OCI-LY7 (cell line): ENCODE measurements at regions not wholly inside any gene's neighbourhood (a gene's known extent, or its start where the extent isn't known, plus 50 kb on each side); places are given as distances from the start of the nearest gene placed in this dataset.

Source experiments
- BruUV-seq: library from RNA; stranded (reverse); fragments of 400-500 nt; replicated peaks from 2 replicates; lab custom pipeline; 2021; lab: Mats Ljungman, UMichigan
- CTCF ChIA-PET: fragments of 300-600 bp; sonication (Branson Sonifier 250); formaldehyde crosslinking; loops from one replicate; lab custom pipeline; 2022; ENCODE audit warnings: antibody characterized with exemption; ENCODE audit not compliant: unreplicated experiment; lab: Charles Lee
- POLR2A ChIA-PET: fragments of 300-600 bp; sonication (Branson Sonifier 250); formaldehyde crosslinking; loops from one replicate; lab custom pipeline; 2022; ENCODE audit warnings: antibody characterized with exemption; lab: Charles Lee
- DNase-seq: peaks from one replicate; pipeline ENCODE4 v3.0.0-alpha.2; 2015; ENCODE audit warnings: low spot score
- H2AFZ ChIP-seq: fragments of 200-600 bp; sonication (generic), shearing (Covaris generic); 2 replicates; pipeline ENCODE4 v1.6.1; 2014; ENCODE audit warnings: mild to moderate bottlenecking, antibody characterized with exemption, low read length, moderate library complexity
- H3K27ac ChIP-seq: fragments of 200-600 bp; sonication (generic); 2 replicates; pipeline ENCODE4 v1.5.1; 2014; ENCODE audit warnings: mixed run types, low read depth, mild to moderate bottlenecking, moderate library complexity, low read length, inconsistent platforms; ENCODE audit not compliant: poor library complexity, severe bottlenecking
- H3K36me3 ChIP-seq: fragments of 200-600 bp; sonication (generic); 2 replicates; pipeline ENCODE4 v1.6.1; 2014; ENCODE audit warnings: mild to moderate bottlenecking, antibody characterized with exemption, low read length, moderate library complexity, mixed read lengths; ENCODE audit not compliant: insufficient read depth
- H3K4me1 ChIP-seq: fragments of 200-600 bp; sonication (generic); 2 replicates; pipeline ENCODE4 v1.5.1; 2014; ENCODE audit warnings: mild to moderate bottlenecking, low read length; ENCODE audit not compliant: insufficient read depth, poor library complexity, severe bottlenecking
- H3K4me2 ChIP-seq: fragments of 200-600 bp; sonication (generic); 2 replicates; pipeline ENCODE4 v1.6.1; 2014; ENCODE audit warnings: mild to moderate bottlenecking, low read length
- H3K4me3 ChIP-seq: fragments of 200-600 bp; sonication (generic); 2 replicates; pipeline ENCODE4 v1.5.1; 2014; ENCODE audit warnings: mild to moderate bottlenecking, low read depth, low read length; ENCODE audit not compliant: poor library complexity, severe bottlenecking
- H3K79me2 ChIP-seq: fragments of 200-600 bp; sonication (generic); 2 replicates; pipeline ENCODE4 v1.6.1; 2016; ENCODE audit warnings: low read depth, mild to moderate bottlenecking, low read length, moderate library complexity, mixed read lengths; ENCODE audit not compliant: insufficient read depth
- H3K9me2 ChIP-seq: fragments of 200-600 bp; sonication (generic); 2 replicates; pipeline ENCODE4 v1.6.1; 2016; ENCODE audit warnings: mild to moderate bottlenecking, low read length, mixed read lengths; ENCODE audit not compliant: insufficient read depth
- H3K9me3 ChIP-seq: fragments of 200-600 bp; sonication (generic); 2 replicates; pipeline ENCODE4 v1.6.1; 2014; ENCODE audit warnings: mild to moderate bottlenecking, mixed run types, low read length, mixed read lengths
- H4K20me1 ChIP-seq: fragments of 200-600 bp; sonication (generic); 2 replicates; pipeline ENCODE4 v1.6.1; 2014; ENCODE audit warnings: mild to moderate bottlenecking, antibody characterized with exemption, low read length, moderate library complexity, mixed read lengths; ENCODE audit not compliant: insufficient read depth
- CTCF ChIP-seq: fragments of 200-600 bp; sonication (generic); conservative IDR thresholded peaks from 2 replicates; pipeline ENCODE4 v1.5.1; 2014; ENCODE audit warnings: mild to moderate bottlenecking, antibody characterized with exemption, low read length, moderate library complexity, mixed read lengths
- EZH2phosphoT487 ChIP-seq: fragments of 200-600 bp; sonication (generic); IDR thresholded peaks from 2 replicates; pipeline ENCODE4 v1.6.1; 2018; ENCODE audit warnings: low read depth, borderline replicate concordance, mild to moderate bottlenecking, mixed run types, antibody characterized with exemption, low read length, moderate library complexity, mixed read lengths
- intact Hi-C: fragments of 100-400 bp; cut with micrococcal nuclease; formaldehyde crosslinking; loops from one replicate; pipeline ENCODE4 v1.10.0; 2022; ENCODE audit not compliant: unreplicated experiment

- H3K36me3 ChIP-seq = no peaks in the 10 kb centered on the region
- H3K4me1 ChIP-seq = no peaks in the 10 kb centered on the region
- no peak for DNase-seq
- no peaks in the 10 kb centered on the region for H3K9me3 ChIP-seq
- no peak overlapping the region for H3K27ac ChIP-seq
- no peak for TF ChIP-seq CTCF
- no peak for TF ChIP-seq EZH2phosphoT487
- no peaks in the 10 kb centered on the region for H4K20me1 ChIP-seq
- CTCF ChIA-PET = no interaction called here
- no peak overlapping the region for H2AFZ ChIP-seq
- intact Hi-C loops = no loop called here
- POLR2A ChIA-PET = interaction anchor here (0.8 kb wide), 1 partner anchor 998 kb away, joined by 6 read pairs; no protein-coding TSS in a partner anchor
- no peak overlapping the region for H3K4me3 ChIP-seq
- H3K79me2 ChIP-seq = no peaks in the 10 kb centered on the region
- H3K9me2 ChIP-seq = no peaks in the 10 kb centered on the region
- no peak overlapping the region for H3K4me2 ChIP-seq
- no TSS peak for BruUV-seq
Measured at GRCh38 chr5:2188661-2189060, 305.9 kb upstream of the IRX4 start.

DNA sequence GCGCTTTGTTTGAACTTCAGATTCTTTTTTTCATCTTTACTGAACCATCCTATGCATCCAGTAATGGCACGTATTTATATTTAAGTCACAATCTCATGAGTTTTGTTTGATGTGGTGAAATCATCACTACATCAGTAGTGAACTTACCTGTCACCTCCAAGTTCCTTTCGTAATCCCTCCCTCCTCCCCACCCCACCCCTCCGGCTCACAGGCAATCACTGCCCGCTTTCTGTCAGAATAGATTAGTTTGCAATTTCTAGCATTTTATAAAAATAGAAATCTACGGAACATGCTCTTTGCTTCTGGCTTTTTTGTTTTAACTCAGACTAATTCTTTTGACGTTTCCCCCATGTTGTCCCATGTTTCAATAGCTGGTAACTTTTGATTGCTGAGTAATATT lies 305.4 kb upstream of the IRX4 start:
- POLR2A ChIA-PET = interaction anchor here (0.8 kb wide), 1 partner anchor 998 kb away, joined by 6 read pairs; no protein-coding TSS in a partner anchor
- intact Hi-C loops = no loop called here

More for the DNA sequence above, 305.4 kb upstream of the IRX4 start:
- no peaks in the 10 kb centered on the region for H3K36me3 ChIP-seq
- BruUV-seq = no TSS peak
- H3K4me1 ChIP-seq = no peaks in the 10 kb centered on the region
- no peak overlapping the region for H2AFZ ChIP-seq
- DNase-seq = no peak
- no peak overlapping the region for H3K4me3 ChIP-seq
- CTCF ChIA-PET = no interaction called here
- H3K4me2 ChIP-seq = no peak overlapping the region
- H3K9me3 ChIP-seq = no peaks in the 10 kb centered on the region
- no peak for TF ChIP-seq CTCF
- no peak for TF ChIP-seq EZH2phosphoT487
- no peaks in the 10 kb centered on the region for H3K79me2 ChIP-seq
- H4K20me1 ChIP-seq = no peaks in the 10 kb centered on the region
- H3K9me2 ChIP-seq = no peaks in the 10 kb centered on the region
- no peak overlapping the region for H3K27ac ChIP-seq
